CD4-positive, CD25-positive, alpha-beta regulatory T cell (primary cell): ENCODE measurements at regions not wholly inside any gene's neighbourhood (a gene's known extent, or its start where the extent isn't known, plus 50 kb on each side); places are given as distances from the start of the nearest gene placed in this dataset.

ENCODE experiments used
- ATAC-seq, 2 donors: fragments of 150-1000 bp; cut with Tn5 transposase; one replicate each; pipeline ENCODE4 v1.10.0; 2021; ENCODE audit warnings: low read depth in 2 of 2, moderate number of reproducible peaks in 2 of 2, moderate library complexity in 1 of 2
- DNase-seq, 3 donors: peaks; one replicate each; pipeline versions ENCODE4 v3.0.0 to v3.0.0-alpha.2; 2012 to 2022; ENCODE audit warnings: mixed read lengths in 1 of 3
- H3K27ac ChIP-seq: one replicate; pipeline ENCODE4 v1.7.0; 2013; ENCODE audit warnings: mild to moderate bottlenecking, low read length; ENCODE audit not compliant: insufficient read depth, poor library complexity, severe bottlenecking
- H3K27me3 ChIP-seq: one replicate; pipeline ENCODE4 v1.7.0; 2013; ENCODE audit warnings: low read length; ENCODE audit not compliant: control insufficient read depth, insufficient read depth
- H3K36me3 ChIP-seq: one replicate; pipeline ENCODE4 v1.7.0; 2013; ENCODE audit warnings: mild to moderate bottlenecking, low read length, moderate library complexity; ENCODE audit not compliant: control insufficient read depth, insufficient read depth
- H3K4me1 ChIP-seq: 2 replicates; pipeline ENCODE4 v1.7.0; 2013; ENCODE audit warnings: mild to moderate bottlenecking, low read length; ENCODE audit not compliant: insufficient read depth, control insufficient read depth, poor library complexity, severe bottlenecking
- H3K4me3 ChIP-seq: one replicate; pipeline ENCODE4 v1.7.0; 2013; ENCODE audit warnings: low read depth, mild to moderate bottlenecking, low read length, moderate library complexity
- H3K9me3 ChIP-seq, 2 experiments: 1 replicate in 1 of 2; 2 replicates in 1 of 2; pipeline ENCODE4 v1.7.0; 2013; ENCODE audit warnings: low read length in 2 of 2, mild to moderate bottlenecking in 1 of 2, moderate library complexity in 1 of 2; ENCODE audit not compliant: control insufficient read depth in 2 of 2
- H3K27ac Mint-ChIP-seq, 3 donors: one replicate each; pipeline ENCODE4 v1.8.0; 2020 to 2022; ENCODE audit warnings: mild to moderate bottlenecking in 3 of 3, mixed read lengths in 3 of 3, moderate library complexity in 2 of 3
- H3K27me3 Mint-ChIP-seq: one replicate; pipeline ENCODE4 v1.8.0; 2022; ENCODE audit warnings: mild to moderate bottlenecking, mixed read lengths
- H3K36me3 Mint-ChIP-seq: one replicate; pipeline ENCODE4 v1.8.0; 2020; ENCODE audit warnings: mixed read lengths
- H3K4me1 Mint-ChIP-seq, 4 donors: one replicate each; pipeline ENCODE4 v1.8.0; 2020 to 2022; ENCODE audit warnings: mixed read lengths in 4 of 4, mild to moderate bottlenecking in 1 of 4
- H3K4me3 Mint-ChIP-seq, 4 donors: one replicate each; pipeline ENCODE4 v1.8.0; 2020 to 2022; ENCODE audit warnings: mild to moderate bottlenecking in 4 of 4, mixed read lengths in 4 of 4, moderate library complexity in 3 of 4
- H3K9me3 Mint-ChIP-seq, 7 donors: one replicate each; pipeline ENCODE4 v1.8.0; 2020 to 2022; ENCODE audit warnings: mixed read lengths in 7 of 7, mild to moderate bottlenecking in 3 of 7, moderate library complexity in 2 of 7

- Histone ChIP-seq H3K4me3 (no peak overlapping the region), H3K27ac (no peak overlapping the region), H3K36me3 (no peaks in the 10 kb centered on the region), H3K9me3 (no peaks in the 10 kb centered on the region), H3K4me1 (no peaks in the 10 kb centered on the region), H3K27me3 (no peaks in the 10 kb centered on the region)
- Mint-ChIP-seq H3K4me3 (no peak overlapping the region), H3K36me3 (no peaks in the 10 kb centered on the region), H3K27ac (no peak overlapping the region), H3K4me1 (no peaks in the 10 kb centered on the region), H3K9me3 (peaks cover 0 to 2% (median 0%) of the 10 kb centered on the region in 7 donors), H3K27me3 (no peaks in the 10 kb centered on the region)
- DNase-seq (no peak), ATAC-seq (no peak)
These were observed 101.7 kb upstream of the ITGA1 start for GRCh38 chr5:52685971-52686370.

- Histone ChIP-seq H3K36me3 (no peaks in the 10 kb centered on the region), H3K27me3 (peaks cover 1% of the 10 kb centered on the region)
- H3K4me1 Mint-ChIP-seq: no peaks in the 10 kb centered on the region
These were observed 97.4 kb upstream of the ITGA1 start for GRCh38 chr5:52690236-52690768.

DNA sequence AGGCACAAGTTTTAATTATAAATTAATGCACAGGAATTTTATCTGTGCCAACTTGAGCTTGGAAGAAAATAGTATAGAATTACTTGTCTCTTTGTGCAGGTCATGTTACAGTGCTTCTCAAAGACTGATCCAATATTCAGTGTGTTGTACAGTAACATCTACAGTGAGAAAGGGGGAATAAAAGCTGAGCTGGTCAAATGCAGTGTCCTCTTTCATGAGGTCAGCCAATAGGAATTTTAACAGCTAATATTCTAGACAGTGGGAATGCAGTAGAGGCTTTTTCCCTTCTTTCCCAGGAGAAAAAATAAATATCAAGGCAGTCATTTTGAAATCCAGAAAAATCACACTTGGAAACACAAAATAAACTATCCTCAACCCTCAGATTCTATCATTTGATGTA, 95.7 kb upstream of the ITGA1 start:
- Mint-ChIP-seq H3K4me1 (no peaks in the 10 kb centered on the region), H3K36me3 (no peaks in the 10 kb centered on the region), H3K27me3 (no peaks in the 10 kb centered on the region), H3K4me3 (no peak overlapping the region), H3K9me3 (no peaks in the 10 kb centered on the region), H3K27ac (no peak overlapping the region)
- Histone ChIP-seq H3K4me3 (no peak overlapping the region), H3K4me1 (no peaks in the 10 kb centered on the region), H3K27ac (no peak overlapping the region), H3K27me3 (peaks cover 4% of the 10 kb centered on the region), H3K9me3 (no peaks in the 10 kb centered on the region), H3K36me3 (no peaks in the 10 kb centered on the region)
- no peak for DNase-seq
- ATAC-seq: no peak

More at GRCh38 chr5:52690236-52690768, 97.4 kb upstream of the ITGA1 start:
- no peak overlapping the region for H3K27ac ChIP-seq
- H3K27ac Mint-ChIP-seq: peak overlapping the region in 1 of 3 donors; percentile 12
- H3K4me3 ChIP-seq: no peak overlapping the region
- no peaks in the 10 kb centered on the region for H3K36me3 Mint-ChIP-seq
- no peaks in the 10 kb centered on the region for H3K27me3 Mint-ChIP-seq
- no peaks in the 10 kb centered on the region for H3K4me1 ChIP-seq
- H3K9me3 ChIP-seq: no peaks in the 10 kb centered on the region
- no peak overlapping the region for H3K4me3 Mint-ChIP-seq
- no peak for ATAC-seq
- DNase-seq: no peak
- peaks cover 0 to 2% (median 0%) of the 10 kb centered on the region in 7 donors for H3K9me3 Mint-ChIP-seq

GRCh38 chr5:52692606-52693005, 95.1 kb upstream of the ITGA1 start:
- no peaks in the 10 kb centered on the region for H3K9me3 ChIP-seq
- H3K4me1 Mint-ChIP-seq: no peaks in the 10 kb centered on the region
- H3K4me3 ChIP-seq: no peak overlapping the region
- DNase-seq (no peak), ATAC-seq (no peak)
- H3K4me1 ChIP-seq: no peaks in the 10 kb centered on the region
- no peaks in the 10 kb centered on the region for H3K36me3 ChIP-seq
- H3K27me3 Mint-ChIP-seq: no peaks in the 10 kb centered on the region
- H3K27ac Mint-ChIP-seq: peak overlapping the region in 1 of 3 donors; percentile 24
- peaks cover 4% of the 10 kb centered on the region for H3K27me3 ChIP-seq
- H3K4me3 Mint-ChIP-seq: no peak overlapping the region
- H3K9me3 Mint-ChIP-seq: peaks cover 0 to 2% (median 0%) of the 10 kb centered on the region in 7 donors
- H3K27ac ChIP-seq: no peak overlapping the region
- no peaks in the 10 kb centered on the region for H3K36me3 Mint-ChIP-seq

DNA sequence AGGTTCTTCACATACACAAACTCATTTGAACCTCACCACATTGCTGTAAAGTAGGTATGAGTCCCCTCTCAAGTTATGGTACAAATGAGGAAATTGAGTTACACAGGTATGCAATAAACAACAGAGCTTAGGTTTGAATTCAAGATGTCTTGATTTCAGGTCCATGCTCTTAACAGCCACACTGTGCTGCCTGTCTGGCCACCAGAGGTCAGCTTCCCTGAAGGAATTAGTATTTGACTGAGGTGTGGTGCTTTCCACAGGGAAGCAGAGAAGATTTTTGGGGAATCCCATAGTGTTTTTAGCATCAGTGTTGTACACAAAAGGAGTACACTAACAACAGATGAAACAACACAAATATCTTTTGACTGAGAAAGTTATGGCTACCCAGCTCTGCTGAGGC, 94.4 kb upstream of the ITGA1 start:
- Histone ChIP-seq H3K27me3 (peaks cover 4% of the 10 kb centered on the region), H3K9me3 (no peaks in the 10 kb centered on the region), H3K4me1 (no peaks in the 10 kb centered on the region), H3K4me3 (no peak overlapping the region), H3K36me3 (no peaks in the 10 kb centered on the region), H3K27ac (no peak overlapping the region)
- Mint-ChIP-seq H3K9me3 (peaks cover 0 to 2% (median 0%) of the 10 kb centered on the region in 7 donors), H3K36me3 (no peaks in the 10 kb centered on the region), H3K27me3 (no peaks in the 10 kb centered on the region), H3K27ac (no peak overlapping the region), H3K4me3 (no peak overlapping the region), H3K4me1 (no peaks in the 10 kb centered on the region)
- ATAC-seq (no peak), DNase-seq (peak in 2 of 3 donors; percentile 9 to 13)

DNA sequence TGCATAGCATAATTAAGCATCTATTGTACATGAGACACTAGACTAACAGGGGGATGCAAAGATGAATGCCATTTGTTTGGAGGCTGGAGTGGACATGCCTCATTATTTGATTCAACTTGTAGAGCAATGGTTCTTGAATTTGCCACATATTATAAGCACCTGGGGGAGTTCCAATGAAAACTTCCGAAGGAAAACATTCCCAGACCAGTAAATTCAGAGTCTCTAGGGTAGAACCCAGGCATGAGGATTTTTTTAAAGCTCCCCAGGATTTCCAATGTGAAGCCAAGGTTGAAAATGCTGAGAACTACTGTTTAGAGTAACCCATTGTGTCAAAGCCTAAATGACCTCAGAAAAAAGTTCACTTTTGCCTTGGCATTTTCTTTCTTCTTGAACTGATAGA, 93.9 kb upstream of the ITGA1 start:
- Histone ChIP-seq H3K4me1 (no peaks in the 10 kb centered on the region), H3K27me3 (peaks cover 4% of the 10 kb centered on the region), H3K9me3 (no peaks in the 10 kb centered on the region), H3K4me3 (no peak overlapping the region), H3K36me3 (no peaks in the 10 kb centered on the region), H3K27ac (no peak overlapping the region)
- H3K4me1 Mint-ChIP-seq: no peaks in the 10 kb centered on the region
- no peak overlapping the region for H3K4me3 Mint-ChIP-seq
- no peak overlapping the region for H3K27ac Mint-ChIP-seq
- ATAC-seq (no peak), DNase-seq (no peak)
- H3K9me3 Mint-ChIP-seq: peaks cover 0 to 2% (median 0%) of the 10 kb centered on the region in 7 donors
- H3K27me3 Mint-ChIP-seq: no peaks in the 10 kb centered on the region
- no peaks in the 10 kb centered on the region for H3K36me3 Mint-ChIP-seq

GRCh38 chr5:52694648-52695047, 93.1 kb upstream of the ITGA1 start:
- Mint-ChIP-seq H3K4me3 (no peak overlapping the region), H3K27ac (no peak overlapping the region), H3K36me3 (no peaks in the 10 kb centered on the region), H3K9me3 (peaks cover 0 to 2% (median 0%) of the 10 kb centered on the region in 7 donors), H3K27me3 (no peaks in the 10 kb centered on the region), H3K4me1 (no peaks in the 10 kb centered on the region)
- Histone ChIP-seq H3K36me3 (no peaks in the 10 kb centered on the region), H3K27ac (no peak overlapping the region), H3K4me1 (no peaks in the 10 kb centered on the region), H3K4me3 (no peak overlapping the region), H3K9me3 (no peaks in the 10 kb centered on the region), H3K27me3 (peaks cover 4% of the 10 kb centered on the region)
- DNase-seq (no peak), ATAC-seq (no peak)

DNA sequence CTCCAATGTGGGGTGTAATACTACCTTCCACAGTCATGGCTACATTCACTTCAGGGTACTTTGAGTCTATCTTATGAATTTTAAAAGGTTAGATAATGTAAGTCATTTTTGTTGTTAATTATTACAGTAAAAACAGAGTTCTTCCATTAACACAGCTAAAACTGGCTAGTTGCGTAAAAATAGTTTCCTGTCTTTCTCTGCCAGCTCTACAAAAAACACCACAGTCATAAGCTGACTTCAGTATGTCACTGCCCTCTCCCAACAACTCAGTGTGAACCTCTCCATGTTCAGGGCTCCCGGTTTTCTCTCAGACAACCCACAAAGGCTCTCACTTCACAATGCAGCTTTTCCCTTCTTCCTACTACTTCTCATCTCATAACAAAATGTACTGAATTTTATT, 84.8 kb upstream of the ITGA1 start:
- H3K27me3 ChIP-seq: no peaks in the 10 kb centered on the region
- H3K27me3 Mint-ChIP-seq: peaks cover 4% of the 10 kb centered on the region
- H3K27ac ChIP-seq: no peak overlapping the region
- H3K9me3 ChIP-seq: no peaks in the 10 kb centered on the region
- no peak for DNase-seq
- no peak for ATAC-seq
- H3K4me3 ChIP-seq: no peak overlapping the region
- H3K36me3 ChIP-seq: no peaks in the 10 kb centered on the region
- H3K4me3 Mint-ChIP-seq: no peak overlapping the region
- no peaks in the 10 kb centered on the region for H3K4me1 ChIP-seq
- peaks cover 0 to 2% (median 0%) of the 10 kb centered on the region in 7 donors for H3K9me3 Mint-ChIP-seq
- no peak overlapping the region for H3K27ac Mint-ChIP-seq
- no peaks in the 10 kb centered on the region for H3K36me3 Mint-ChIP-seq
- peaks cover 0 to 12% (median 3%) of the 10 kb centered on the region in 4 donors for H3K4me1 Mint-ChIP-seq
